ENCODE measurements at regions not wholly inside any gene's neighbourhood (a gene's known extent, or its start where the extent isn't known, plus 50 kb on each side); places are given as distances from the start of the nearest gene placed in this dataset.

DNA sequence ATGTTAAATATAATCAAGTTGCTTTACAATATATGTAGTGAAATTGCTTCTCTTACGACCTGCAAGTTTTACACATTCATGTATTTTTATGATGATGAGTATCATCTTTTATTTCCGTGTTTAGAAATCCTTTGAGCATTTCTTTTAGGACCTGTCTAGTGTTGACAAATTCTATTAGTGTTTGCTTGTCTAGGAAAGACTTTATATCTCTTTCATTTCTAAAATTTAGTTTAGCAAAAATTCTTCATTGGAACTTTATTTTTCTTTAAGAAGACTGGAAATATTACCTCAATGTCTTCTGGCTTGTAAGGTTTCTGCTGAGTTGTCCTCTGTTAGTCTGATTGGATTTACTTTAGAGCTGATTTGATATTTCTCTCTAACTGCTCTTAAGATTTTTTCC is 920.9 kb upstream of the CTNND2 start:
- Mint-ChIP-seq H3K4me1 (no peaks in the 10 kb centered on the region), H3K4me3 (no peak overlapping the region), H3K27me3 (ENCODE audit: low read depth) (no peaks in the 10 kb centered on the region)

DNA sequence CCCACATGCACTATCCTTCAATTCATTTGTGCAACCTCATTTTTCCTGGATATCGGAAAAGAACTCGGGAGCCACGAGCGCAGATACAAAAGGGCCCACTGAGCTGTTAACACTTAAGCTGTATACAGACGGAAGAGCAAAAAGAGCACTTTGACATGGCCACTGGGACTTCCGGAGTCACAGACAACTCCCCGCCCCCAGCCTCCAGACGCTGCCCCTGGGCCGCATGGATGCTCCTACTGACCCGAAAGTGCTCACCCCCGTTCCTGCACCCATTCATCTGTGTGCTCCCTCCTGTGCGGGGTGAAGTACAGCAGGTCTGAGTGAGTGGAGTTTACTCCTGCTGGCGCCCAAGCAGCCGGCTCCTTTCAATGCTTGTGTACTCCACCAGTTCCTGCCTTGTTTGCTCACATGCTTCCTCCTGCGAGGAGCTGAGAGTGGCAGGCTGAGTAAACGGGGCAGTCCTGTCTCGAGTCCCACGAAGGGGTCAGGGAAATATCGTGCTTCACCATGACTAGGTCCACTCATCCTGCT is 901.0 kb upstream of the CTNND2 start:
- H3K4me1 Mint-ChIP-seq, result no peaks in the 10 kb centered on the region
- no peaks in the 10 kb centered on the region for H3K36me3 Mint-ChIP-seq (ENCODE audit: low read depth)
- TF ChIP-seq, protein P1, sequence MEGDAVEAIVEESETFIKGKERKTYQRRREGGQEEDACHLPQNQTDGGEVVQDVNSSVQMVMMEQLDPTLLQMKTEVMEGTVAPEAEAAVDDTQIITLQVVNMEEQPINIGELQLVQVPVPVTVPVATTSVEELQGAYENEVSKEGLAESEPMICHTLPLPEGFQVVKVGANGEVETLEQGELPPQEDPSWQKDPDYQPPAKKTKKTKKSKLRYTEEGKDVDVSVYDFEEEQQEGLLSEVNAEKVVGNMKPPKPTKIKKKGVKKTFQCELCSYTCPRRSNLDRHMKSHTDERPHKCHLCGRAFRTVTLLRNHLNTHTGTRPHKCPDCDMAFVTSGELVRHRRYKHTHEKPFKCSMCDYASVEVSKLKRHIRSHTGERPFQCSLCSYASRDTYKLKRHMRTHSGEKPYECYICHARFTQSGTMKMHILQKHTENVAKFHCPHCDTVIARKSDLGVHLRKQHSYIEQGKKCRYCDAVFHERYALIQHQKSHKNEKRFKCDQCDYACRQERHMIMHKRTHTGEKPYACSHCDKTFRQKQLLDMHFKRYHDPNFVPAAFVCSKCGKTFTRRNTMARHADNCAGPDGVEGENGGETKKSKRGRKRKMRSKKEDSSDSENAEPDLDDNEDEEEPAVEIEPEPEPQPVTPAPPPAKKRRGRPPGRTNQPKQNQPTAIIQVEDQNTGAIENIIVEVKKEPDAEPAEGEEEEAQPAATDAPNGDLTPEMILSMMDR (IDR thresholded peaks at IDR 0.05; ENCODE audit: unreplicated experiment in 3 of 3), result no peak
- H3K27ac Mint-ChIP-seq, result no peak overlapping the region
- no peaks in the 10 kb centered on the region for H3K9me3 Mint-ChIP-seq
- no peaks in the 10 kb centered on the region for H3K27me3 Mint-ChIP-seq (ENCODE audit: low read depth)
- no peak overlapping the region for H3K4me3 Mint-ChIP-seq

More for the DNA sequence above, 920.9 kb upstream of the CTNND2 start:
- TF ChIP-seq, protein P1 (IDR thresholded peaks at IDR 0.05; ENCODE audit: unreplicated experiment in 3 of 3), result no peak
- H3K9me3 Mint-ChIP-seq, result peaks cover 19% of the 10 kb centered on the region
- H3K27ac Mint-ChIP-seq, result no peak overlapping the region
- no peaks in the 10 kb centered on the region for H3K36me3 Mint-ChIP-seq (ENCODE audit: low read depth)

DNA sequence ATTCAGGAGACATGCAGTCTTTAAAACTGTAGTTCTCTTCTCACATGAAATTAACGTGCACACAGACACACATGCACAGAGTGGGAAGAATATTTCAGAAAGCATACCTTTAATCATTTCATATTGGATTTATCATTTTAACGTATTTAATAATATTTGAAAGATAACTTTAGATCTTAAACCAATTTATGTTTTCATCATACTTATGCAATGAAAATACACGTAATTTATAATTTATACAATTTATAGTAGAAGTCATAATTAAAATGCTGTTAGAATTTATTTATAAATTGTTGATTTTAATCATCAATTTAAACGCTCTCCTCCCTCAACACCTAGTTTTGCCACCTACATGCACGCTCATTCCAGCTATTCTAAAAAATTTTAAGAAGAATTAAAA is 894.9 kb upstream of the CTNND2 start:
- no peaks in the 10 kb centered on the region for H3K4me1 Mint-ChIP-seq
- no peaks in the 10 kb centered on the region for H3K36me3 Mint-ChIP-seq (ENCODE audit: low read depth)
- TF ChIP-seq, protein P1 (IDR thresholded peaks at IDR 0.05; ENCODE audit: unreplicated experiment in 3 of 3), result no peak
- no peak overlapping the region for H3K27ac Mint-ChIP-seq
- H3K9me3 Mint-ChIP-seq, result peaks cover under 1% of the 10 kb centered on the region
- no peak overlapping the region for H3K4me3 Mint-ChIP-seq
- H3K27me3 Mint-ChIP-seq (ENCODE audit: low read depth), result no peaks in the 10 kb centered on the region

DNA sequence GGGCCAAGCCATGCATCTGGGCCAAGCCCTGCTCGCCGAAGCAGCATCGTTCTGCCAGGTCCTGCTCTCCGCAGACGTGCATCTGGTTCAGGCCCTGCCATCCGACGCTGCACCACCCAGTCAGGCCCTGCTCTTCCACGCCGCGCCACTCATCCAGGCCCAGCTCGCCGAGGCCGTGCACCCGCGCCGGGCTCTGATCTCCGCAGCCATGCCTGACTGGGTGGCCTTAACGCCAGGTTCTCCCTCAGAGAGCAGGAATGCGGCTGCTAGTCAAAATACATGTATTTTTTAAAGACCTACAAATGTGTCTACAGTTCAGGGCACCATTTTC is 891.1 kb upstream of the CTNND2 start:
- Mint-ChIP-seq H3K4me3 (no peak overlapping the region), H3K36me3 (ENCODE audit: low read depth) (no peaks in the 10 kb centered on the region), H3K27me3 (ENCODE audit: low read depth) (no peaks in the 10 kb centered on the region), H3K27ac (no peak overlapping the region), H3K9me3 (peaks cover 3% of the 10 kb centered on the region), H3K4me1 (no peaks in the 10 kb centered on the region)
- TF ChIP-seq, protein P1 (IDR thresholded peaks at IDR 0.05; ENCODE audit: unreplicated experiment in 3 of 3), result no peak

DNA sequence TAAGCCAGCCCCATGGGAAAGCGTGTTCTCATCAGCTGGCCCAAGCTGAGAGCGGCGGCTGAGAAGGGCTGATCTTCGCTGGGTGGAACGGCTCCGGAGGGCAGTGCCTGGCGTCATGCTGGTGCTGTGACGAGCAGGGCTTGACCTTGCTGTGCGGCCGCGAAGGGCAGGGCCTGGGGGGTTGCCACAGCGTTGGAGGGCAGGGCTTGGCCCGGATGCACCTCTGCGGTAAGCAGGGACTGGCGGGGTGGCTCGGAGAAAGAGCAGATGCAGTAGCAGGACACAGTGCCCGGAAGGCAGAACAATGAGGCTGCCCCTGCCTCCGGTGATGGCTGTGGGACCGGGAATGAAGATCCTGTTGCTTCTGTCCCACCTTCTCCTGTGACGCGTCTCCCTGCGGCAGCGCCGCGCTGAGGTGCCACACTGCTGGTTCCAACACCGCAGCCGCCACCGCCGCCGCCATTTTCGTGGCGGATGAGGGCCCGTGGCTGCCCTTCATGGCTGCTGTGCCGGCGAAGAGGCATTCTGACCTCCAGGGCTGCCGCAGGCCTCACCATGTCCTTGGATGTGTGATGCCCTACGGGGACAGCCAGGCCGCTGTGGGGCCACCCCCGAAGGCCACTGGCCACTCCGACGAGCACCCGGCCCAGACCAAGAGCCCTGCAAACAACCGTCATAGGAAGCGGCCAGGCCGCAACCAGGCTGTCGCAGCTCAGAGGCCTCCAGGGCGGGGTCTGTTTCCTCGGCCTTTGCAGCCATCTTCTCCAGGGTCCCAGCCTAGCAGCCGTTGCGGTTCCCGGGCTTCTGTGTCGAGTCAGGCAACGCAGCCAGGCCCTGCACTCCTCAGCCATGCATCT is 890.5 kb upstream of the CTNND2 start:
- Mint-ChIP-seq H3K27ac (no peak overlapping the region), H3K27me3 (ENCODE audit: low read depth) (no peaks in the 10 kb centered on the region)
- TF ChIP-seq, protein P1 (IDR thresholded peaks at IDR 0.05; ENCODE audit: unreplicated experiment in 3 of 3), result no peak

DNA sequence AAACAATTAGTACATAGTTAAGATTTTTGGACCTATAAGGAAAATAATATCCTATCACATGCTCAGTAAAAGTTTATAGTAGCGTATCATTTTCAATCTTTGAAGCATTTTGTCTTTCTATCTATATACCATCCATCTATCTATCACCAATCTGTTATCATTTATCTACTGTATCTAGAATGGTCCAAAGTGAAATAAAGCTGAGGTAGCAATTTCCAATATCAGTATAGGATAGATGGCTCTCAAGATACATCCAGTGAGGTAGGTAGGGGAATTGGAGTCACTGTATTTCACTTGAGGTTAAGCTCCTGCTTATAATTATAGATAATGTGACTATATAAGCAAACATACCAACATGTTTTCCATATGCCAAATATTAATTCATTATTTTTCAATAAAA is 889.1 kb upstream of the CTNND2 start:
- Mint-ChIP-seq H3K9me3 (peaks cover 3% of the 10 kb centered on the region), H3K27me3 (ENCODE audit: low read depth) (no peaks in the 10 kb centered on the region), H3K4me3 (no peak overlapping the region), H3K36me3 (ENCODE audit: low read depth) (no peaks in the 10 kb centered on the region), H3K4me1 (no peaks in the 10 kb centered on the region), H3K27ac (no peak overlapping the region)
- TF ChIP-seq, protein P1 (IDR thresholded peaks at IDR 0.05; ENCODE audit: unreplicated experiment in 3 of 3), result no peak

More for the DNA sequence above, 890.5 kb upstream of the CTNND2 start:
- Mint-ChIP-seq H3K4me1 (no peaks in the 10 kb centered on the region), H3K9me3 (peaks cover 3% of the 10 kb centered on the region), H3K4me3 (no peak overlapping the region), H3K36me3 (ENCODE audit: low read depth) (no peaks in the 10 kb centered on the region)

All from nephron (organoid).